ENCODE measurements at regions not wholly inside any gene's neighbourhood (a gene's known extent, or its start where the extent isn't known, plus 50 kb on each side); places are given as distances from the start of the nearest gene placed in this dataset.

DNA sequence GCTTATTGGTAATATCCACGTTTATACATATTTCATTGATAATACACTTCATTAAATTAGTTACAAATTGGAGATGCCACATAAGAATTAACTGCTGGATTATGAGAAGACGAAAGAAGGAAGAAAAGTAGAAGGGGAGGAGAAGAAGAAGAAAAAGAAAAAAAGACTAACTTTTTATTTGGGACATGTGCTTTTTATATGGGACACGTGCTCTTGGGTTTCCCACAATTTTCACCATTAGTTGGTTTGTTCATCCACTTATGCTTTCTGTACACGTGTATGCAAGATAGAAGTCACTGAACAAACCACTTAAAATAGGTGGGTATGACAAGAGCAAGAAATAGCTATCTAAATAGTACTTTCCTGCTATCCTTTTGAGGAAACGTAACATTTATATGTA lies 98.6 kb downstream of the MRPS30 start:
- TF ChIP-seq POLR2AphosphoS5 (IDR thresholded peaks at IDR 0.05) (no peak), POLR2A (IDR thresholded peaks at IDR 0.05) (no peak)
- TF ChIP-seq, protein P1, sequence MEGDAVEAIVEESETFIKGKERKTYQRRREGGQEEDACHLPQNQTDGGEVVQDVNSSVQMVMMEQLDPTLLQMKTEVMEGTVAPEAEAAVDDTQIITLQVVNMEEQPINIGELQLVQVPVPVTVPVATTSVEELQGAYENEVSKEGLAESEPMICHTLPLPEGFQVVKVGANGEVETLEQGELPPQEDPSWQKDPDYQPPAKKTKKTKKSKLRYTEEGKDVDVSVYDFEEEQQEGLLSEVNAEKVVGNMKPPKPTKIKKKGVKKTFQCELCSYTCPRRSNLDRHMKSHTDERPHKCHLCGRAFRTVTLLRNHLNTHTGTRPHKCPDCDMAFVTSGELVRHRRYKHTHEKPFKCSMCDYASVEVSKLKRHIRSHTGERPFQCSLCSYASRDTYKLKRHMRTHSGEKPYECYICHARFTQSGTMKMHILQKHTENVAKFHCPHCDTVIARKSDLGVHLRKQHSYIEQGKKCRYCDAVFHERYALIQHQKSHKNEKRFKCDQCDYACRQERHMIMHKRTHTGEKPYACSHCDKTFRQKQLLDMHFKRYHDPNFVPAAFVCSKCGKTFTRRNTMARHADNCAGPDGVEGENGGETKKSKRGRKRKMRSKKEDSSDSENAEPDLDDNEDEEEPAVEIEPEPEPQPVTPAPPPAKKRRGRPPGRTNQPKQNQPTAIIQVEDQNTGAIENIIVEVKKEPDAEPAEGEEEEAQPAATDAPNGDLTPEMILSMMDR (IDR thresholded peaks at IDR 0.05), result no peak

Measured in prostate gland (tissue), 2 donors.